GM21717 (cell line): ENCODE measurements at regions not wholly inside any gene's neighbourhood (a gene's known extent, or its start where the extent isn't known, plus 50 kb on each side); places are given as distances from the start of the nearest gene placed in this dataset.
"Not testable (repeated sequence)": the region's sequence is repeated elsewhere in the genome, so short reads cannot be mapped to it uniquely, and the experiment has no call there.

Experiments
- ATAC-seq: cut with Tn5 transposase; IDR thresholded peaks from one replicate; pipeline ENCODE4 v1.9.1; 2021; ENCODE audit warnings: mild to moderate bottlenecking, moderate library complexity; ENCODE audit not compliant: unreplicated experiment

DNA sequence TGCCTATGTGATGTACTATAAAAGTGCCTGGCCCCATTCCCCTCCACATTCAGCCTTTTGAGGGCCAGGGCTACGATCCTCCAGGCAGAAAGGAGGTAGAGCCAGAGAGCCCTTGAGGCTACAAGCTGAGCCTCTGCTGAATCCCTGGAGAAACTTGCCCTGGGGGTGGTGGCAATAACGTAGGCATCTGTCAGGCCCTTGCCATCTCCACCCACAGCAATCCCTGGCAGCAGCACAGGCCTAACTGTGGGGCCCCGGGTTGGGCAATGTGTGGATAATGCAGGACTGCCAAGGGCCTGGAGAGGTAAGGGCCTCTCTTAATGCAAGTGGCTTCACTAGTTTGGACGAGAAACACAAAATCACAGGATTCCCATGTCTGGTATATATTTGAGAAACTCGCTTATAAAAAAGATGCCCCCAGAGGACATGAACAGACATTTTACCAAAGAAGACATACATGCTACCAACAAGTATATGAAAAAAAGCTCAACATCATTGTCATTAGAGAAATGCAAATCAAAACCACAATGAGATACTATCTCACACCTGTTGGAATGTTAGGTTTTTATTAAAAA lies 99.0 kb downstream of the QRSL1 start:
- ATAC-seq: no peak

DNA sequence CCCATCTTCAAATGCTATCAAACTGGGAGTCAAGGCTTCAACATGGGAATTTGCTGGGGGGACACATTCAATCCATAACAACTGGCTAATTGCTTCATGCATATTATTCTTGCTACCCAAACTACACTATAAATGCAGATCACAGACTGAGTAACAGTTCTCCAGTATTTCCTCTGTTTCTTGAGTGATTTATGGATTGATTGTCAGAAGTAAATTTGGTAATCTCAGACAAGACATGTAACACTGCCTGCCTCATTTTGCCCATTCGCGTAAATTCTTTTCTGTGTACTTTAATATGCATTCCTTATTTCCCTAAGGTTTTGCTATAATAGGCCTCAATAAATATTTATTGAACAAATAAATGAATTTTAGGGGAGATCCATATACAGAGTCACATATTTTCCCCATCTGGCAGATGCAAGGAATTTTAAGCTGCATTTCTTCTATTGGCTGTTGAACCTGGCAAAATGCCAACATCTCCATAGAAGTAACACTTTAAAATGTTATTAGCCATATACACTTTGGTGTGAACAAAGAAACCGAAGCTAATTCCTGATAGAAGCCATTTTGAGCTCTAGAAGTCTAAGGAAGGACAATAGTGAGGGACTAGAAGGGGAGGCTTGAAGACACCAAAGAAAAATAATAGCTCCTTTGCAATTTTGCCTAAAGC lies 98.2 kb downstream of the QRSL1 start:
- ATAC-seq: no peak

DNA sequence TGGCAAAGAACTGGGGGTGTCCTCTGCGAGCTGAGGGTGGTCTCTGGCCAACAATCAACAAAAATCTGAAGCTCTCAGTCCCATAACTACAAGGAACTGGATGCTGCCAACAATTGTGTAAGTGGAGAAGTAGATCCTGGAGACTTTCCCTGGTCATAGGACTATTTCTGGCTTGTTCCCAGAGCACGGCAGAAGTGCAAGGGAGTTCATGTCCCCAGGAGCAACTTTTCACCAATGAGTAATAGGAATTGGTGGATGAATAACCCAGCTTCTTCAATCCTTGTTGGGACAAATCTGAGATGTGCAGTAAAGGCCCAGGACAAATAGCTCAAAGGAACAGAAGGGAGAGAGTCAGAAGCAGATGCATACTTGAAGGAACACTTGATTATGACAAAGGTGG lies 95.5 kb downstream of the QRSL1 start:
- ATAC-seq: no peak

DNA sequence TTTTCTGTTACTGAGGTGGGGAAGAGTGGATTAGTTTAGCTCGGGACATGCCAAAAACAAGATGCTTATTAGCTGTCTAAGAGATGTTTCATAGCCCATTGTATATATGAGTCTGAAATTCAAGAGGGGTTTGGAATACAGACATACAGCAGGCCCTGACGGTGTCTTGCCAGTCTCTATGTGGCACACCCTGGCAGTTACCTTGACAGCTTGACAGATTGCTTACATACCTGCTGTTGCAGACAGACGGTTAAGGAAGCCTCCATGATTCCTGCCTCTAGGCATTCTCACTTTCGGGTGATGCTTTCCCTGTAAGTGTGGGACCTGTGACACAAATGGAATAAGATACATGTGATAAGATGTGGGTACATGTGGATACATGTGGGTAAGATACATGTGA lies 95.0 kb downstream of the QRSL1 start:
- ATAC-seq: no peak

DNA sequence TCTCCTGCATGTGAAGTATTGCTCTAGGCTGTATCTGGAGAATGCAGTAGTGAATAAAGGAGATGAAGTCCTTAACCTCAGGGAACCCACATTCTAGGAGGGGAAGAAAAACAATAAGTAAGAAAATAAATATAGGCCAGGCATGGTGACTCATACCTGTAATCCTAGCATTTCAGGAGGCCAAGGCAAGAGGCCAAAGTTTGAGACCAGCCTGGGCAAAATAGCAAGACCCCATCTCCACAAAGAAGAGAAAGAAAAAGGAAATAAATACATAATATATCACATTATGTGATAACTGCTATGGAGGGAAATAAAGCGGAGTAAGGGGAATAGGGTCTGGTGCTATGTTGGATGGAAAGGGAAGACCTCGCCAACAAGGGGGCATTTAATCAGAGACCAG lies 94.0 kb downstream of the QRSL1 start:
- ATAC-seq: not testable (repeated sequence)

DNA sequence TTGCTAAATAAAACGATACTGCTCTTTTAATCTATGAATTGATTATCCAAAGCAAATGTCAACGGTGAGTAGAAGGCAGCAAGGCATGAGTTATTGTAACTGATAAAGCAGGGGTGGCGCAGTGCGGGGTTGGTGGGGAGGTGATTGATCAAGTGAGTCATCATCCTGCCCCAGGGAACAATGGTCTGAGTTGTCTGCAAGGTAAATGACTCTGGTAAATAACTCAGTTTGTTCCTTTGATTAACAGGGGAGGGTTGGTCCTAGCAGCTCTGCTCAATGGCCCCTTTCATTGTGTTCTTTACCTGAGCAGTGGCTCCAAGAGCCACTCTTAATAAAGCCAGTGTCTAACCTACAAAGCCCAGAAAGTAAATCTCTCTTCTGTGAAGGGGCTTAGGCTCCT lies 91.8 kb downstream of the QRSL1 start:
- ATAC-seq: not testable (repeated sequence)
